H9 (cell line): ENCODE measurements at regions not wholly inside any gene's neighbourhood (a gene's known extent, or its start where the extent isn't known, plus 50 kb on each side); places are given as distances from the start of the nearest gene placed in this dataset.

Experiments
- DNase-seq: peaks from one replicate; pipeline ENCODE4 v3.0.0-alpha.2; 2017
- H2AFZ ChIP-seq: one replicate; pipeline ENCODE4 v1.6.1; 2013; ENCODE audit warnings: mild to moderate bottlenecking, low read length, control low read depth, moderate library complexity
- H2AK5ac ChIP-seq: 2 replicates; pipeline ENCODE4 v1.6.1; 2013; ENCODE audit warnings: low read length, control low read depth, mixed read lengths; ENCODE audit not compliant: insufficient read length
- H2BK120ac ChIP-seq: one replicate; pipeline ENCODE4 v1.6.1; 2013; ENCODE audit warnings: low read depth, mild to moderate bottlenecking, low read length, control low read depth, inconsistent platforms; ENCODE audit not compliant: poor library complexity, severe bottlenecking
- H2BK12ac ChIP-seq: 2 replicates; pipeline ENCODE4 v1.6.1; 2013; ENCODE audit warnings: low read length, control low read depth, mixed read lengths, low read depth; ENCODE audit not compliant: insufficient read length
- H2BK15ac ChIP-seq: 2 replicates; pipeline ENCODE4 v1.6.1; 2013; ENCODE audit warnings: low read depth, low read length, control low read depth
- H2BK20ac ChIP-seq: one replicate; pipeline ENCODE4 v1.6.1; 2013; ENCODE audit warnings: low read depth, mild to moderate bottlenecking, low read length, control low read depth, inconsistent platforms; ENCODE audit not compliant: poor library complexity, severe bottlenecking
- H2BK5ac ChIP-seq: 2 replicates; pipeline ENCODE4 v1.6.1; 2013; ENCODE audit warnings: low read length, control low read depth, mixed read lengths; ENCODE audit not compliant: insufficient read length
- H3K14ac ChIP-seq: 2 replicates; pipeline ENCODE4 v1.6.1; 2013; ENCODE audit warnings: low read length, control low read depth; ENCODE audit not compliant: insufficient read depth
- H3K18ac ChIP-seq: 2 replicates; pipeline ENCODE4 v1.6.1; 2013; ENCODE audit warnings: low read depth, mild to moderate bottlenecking, mixed read lengths, low read length, control low read depth; ENCODE audit not compliant: insufficient read length
- H3K23ac ChIP-seq: 2 replicates; pipeline ENCODE4 v1.6.1; 2013; ENCODE audit warnings: low read length, control low read depth, mixed read lengths, low read depth; ENCODE audit not compliant: insufficient read length
- H3K23me2 ChIP-seq: 2 replicates; pipeline ENCODE4 v1.6.1; 2013; ENCODE audit warnings: low read depth, mild to moderate bottlenecking, mixed read lengths, low read length, control low read depth; ENCODE audit not compliant: insufficient read length, poor library complexity, severe bottlenecking
- H3K27ac ChIP-seq: 2 replicates; pipeline ENCODE4 v1.5.1; 2013; ENCODE audit warnings: low read length, control low read depth, mixed read lengths, low read depth; ENCODE audit not compliant: insufficient read length
- H3K27me3 ChIP-seq: 2 replicates; pipeline ENCODE4 v1.6.1; 2013; ENCODE audit warnings: low read length, control low read depth, inconsistent platforms; ENCODE audit not compliant: insufficient read depth
- H3K4ac ChIP-seq: 2 replicates; pipeline ENCODE4 v1.6.1; 2013; ENCODE audit warnings: low read depth, mild to moderate bottlenecking, control low read depth, inconsistent platforms, low read length, moderate library complexity
- H3K4me1 ChIP-seq: 2 replicates; pipeline ENCODE4 v1.6.1; 2013; ENCODE audit warnings: low read length, control low read depth, inconsistent platforms; ENCODE audit not compliant: insufficient read depth
- H3K4me2 ChIP-seq: 2 replicates; pipeline ENCODE4 v1.6.1; 2013; ENCODE audit warnings: low read length, control low read depth, mixed read lengths; ENCODE audit not compliant: insufficient read length, insufficient read depth
- H3K56ac ChIP-seq: 2 replicates; pipeline ENCODE4 v1.6.1; 2013; ENCODE audit warnings: low read depth, mild to moderate bottlenecking, mixed read lengths, low read length, control low read depth; ENCODE audit not compliant: insufficient read length
- H3K79me1 ChIP-seq: 2 replicates; pipeline ENCODE4 v1.6.1; 2013; ENCODE audit warnings: low read depth, mild to moderate bottlenecking, moderate library complexity, low read length, control low read depth, inconsistent platforms; ENCODE audit not compliant: insufficient read depth, poor library complexity, severe bottlenecking
- H3K79me2 ChIP-seq: 2 replicates; pipeline ENCODE4 v1.6.1; 2013; ENCODE audit warnings: low read length, control low read depth, inconsistent platforms; ENCODE audit not compliant: insufficient read depth
- H3K9ac ChIP-seq: 2 replicates; pipeline ENCODE4 v1.6.1; 2013; ENCODE audit warnings: low read length, control low read depth, mixed read lengths; ENCODE audit not compliant: insufficient read length; ENCODE audit errors: extremely low read depth
- H3K9me3 ChIP-seq: one replicate; pipeline ENCODE4 v1.6.1; 2013; ENCODE audit warnings: low read depth, low read length, inconsistent platforms; ENCODE audit not compliant: control insufficient read depth
- H3T11ph ChIP-seq: one replicate; pipeline ENCODE4 v1.6.1; 2013; ENCODE audit warnings: mild to moderate bottlenecking, low read length, control low read depth, inconsistent platforms
- H4K20me1 ChIP-seq: one replicate; pipeline ENCODE4 v1.6.1; 2013; ENCODE audit not compliant: control insufficient read depth, insufficient read length, insufficient read depth
- H4K5ac ChIP-seq: 2 replicates; pipeline ENCODE4 v1.6.1; 2013; ENCODE audit warnings: low read depth, mild to moderate bottlenecking, mixed read lengths, low read length, control low read depth; ENCODE audit not compliant: insufficient read length
- H4K8ac ChIP-seq: replicated peaks from 2 replicates; pipeline ENCODE4 v1.6.1; 2013; ENCODE audit warnings: low read length, control low read depth, mixed read lengths, low read depth; ENCODE audit not compliant: insufficient read length
- H4K91ac ChIP-seq: 2 replicates; pipeline ENCODE4 v1.6.1; 2013; ENCODE audit warnings: low read depth, mild to moderate bottlenecking, moderate library complexity, mixed read lengths, low read length, control low read depth; ENCODE audit not compliant: insufficient read length
- H3K27ac Mint-ChIP-seq, 3 experiments: 2 replicates in 2 of 3; 3 replicates in 1 of 3; pipeline ENCODE4 v1.8.0; 2020 to 2021; ENCODE audit warnings: mixed read lengths in 3 of 3, mild to moderate bottlenecking in 1 of 3, moderate library complexity in 1 of 3
- H3K27me3 Mint-ChIP-seq: 2 replicates; pipeline ENCODE4 v1.8.0; 2021; ENCODE audit warnings: low read depth, mild to moderate bottlenecking, moderate library complexity, mixed read lengths
- H3K36me3 Mint-ChIP-seq, 3 experiments: 2 replicates in 2 of 3; 3 replicates in 1 of 3; pipeline ENCODE4 v1.8.0; 2020 to 2021; ENCODE audit warnings: low read depth in 3 of 3, mixed read lengths in 3 of 3; ENCODE audit not compliant: insufficient read depth in 1 of 3
- H3K4me1 Mint-ChIP-seq, 2 experiments: 2 replicates each; pipeline ENCODE4 v1.8.0; 2020; ENCODE audit warnings: mixed read lengths in 2 of 2
- H3K4me3 Mint-ChIP-seq, 2 experiments: 2 replicates in 1 of 2; 3 replicates in 1 of 2; pipeline ENCODE4 v1.8.0; 2020 to 2021; ENCODE audit warnings: mild to moderate bottlenecking in 2 of 2, mixed read lengths in 2 of 2, moderate library complexity in 1 of 2
- H3K9me3 Mint-ChIP-seq, 2 experiments: 2 replicates in 1 of 2; 3 replicates in 1 of 2; pipeline ENCODE4 v1.8.0; 2020; ENCODE audit warnings: mild to moderate bottlenecking in 2 of 2, mixed read lengths in 2 of 2, moderate library complexity in 1 of 2
- CTCF ChIP-seq: fragments of 200-600 bp; sonication (generic); conservative IDR thresholded peaks from 3 replicates; pipeline ENCODE4 v1.8.0; 2021; ENCODE audit warnings: antibody characterized with exemption, mild to moderate bottlenecking
- WGBS: extraction: QIAGEN DNeasy Blood & Tissue Kit; methylation state at CpG from one replicate; pipeline ENCODE4 v1.1.7; 2013; ENCODE audit warnings: missing lambda C conversion rate, low lambda C conversion rate, mixed read lengths; ENCODE audit not compliant: insufficient read length; ENCODE audit errors: extremely low coverage; 5-methylcytosine and 5-hydroxymethylcytosine counted together

- no CpG with 5 or more reads among the region's 13 CpGs for WGBS
- Histone ChIP-seq H3K79me2 (no peaks in the 10 kb centered on the region), H3K4ac (no peak overlapping the region), H2AFZ (no peak overlapping the region), H3K14ac (no peak overlapping the region), H2AK5ac (no peak overlapping the region), H3K9ac (no peak overlapping the region), H2BK5ac (no peak overlapping the region), H3K27ac (no peak overlapping the region), H3K56ac (no peak overlapping the region), H4K20me1 (no peaks in the 10 kb centered on the region), H4K91ac (no peak overlapping the region), H2BK12ac (no peak overlapping the region), H3K9me3 (no peaks in the 10 kb centered on the region), H3K23ac (no peak overlapping the region), H2BK120ac (no peak overlapping the region), H3K18ac (no peak overlapping the region), H3T11ph (no peak overlapping the region), H2BK15ac (no peak overlapping the region), H3K79me1 (no peaks in the 10 kb centered on the region), H3K23me2 (no peaks in the 10 kb centered on the region), H4K8ac (no peak overlapping the region), H3K4me1 (no peaks in the 10 kb centered on the region), H2BK20ac (no peak overlapping the region), H4K5ac (no peak overlapping the region), H3K4me2 (no peak overlapping the region), H3K27me3 (no peaks in the 10 kb centered on the region)
- H3K27me3 Mint-ChIP-seq, result peaks cover 3% of the 10 kb centered on the region; the same call in 1 of the 2 replicates
- H3K4me3 Mint-ChIP-seq, result no peak overlapping the region
- H3K36me3 Mint-ChIP-seq, result no peaks in the 10 kb centered on the region
- TF ChIP-seq CTCF, result no peak
- no peak overlapping the region; a peak in 1 of 7 replicates for H3K27ac Mint-ChIP-seq
- H3K9me3 Mint-ChIP-seq, result peaks cover 5 to 7% of the 10 kb centered on the region in 2 experiments; a peak in 3 of 5 replicates
- no peaks in the 10 kb centered on the region for H3K4me1 Mint-ChIP-seq
- no peak for DNase-seq
Measured at GRCh38 chr2:2913601-2914120, 464.0 kb downstream of the EIPR1 start.
